COLO668 (cell line): ENCODE measurements at regions not wholly inside any gene's neighbourhood (a gene's known extent, or its start where the extent isn't known, plus 50 kb on each side); places are given as distances from the start of the nearest gene placed in this dataset.
"Not testable (repeated sequence)": the region's sequence is repeated elsewhere in the genome, so short reads cannot be mapped to it uniquely, and the experiment has no call there.

Experiments
- DNase-seq: peaks from one replicate; lab custom pipeline; 2025; ENCODE audit not compliant: unreplicated experiment; lab: John Stamatoyannopoulos, UW

DNA sequence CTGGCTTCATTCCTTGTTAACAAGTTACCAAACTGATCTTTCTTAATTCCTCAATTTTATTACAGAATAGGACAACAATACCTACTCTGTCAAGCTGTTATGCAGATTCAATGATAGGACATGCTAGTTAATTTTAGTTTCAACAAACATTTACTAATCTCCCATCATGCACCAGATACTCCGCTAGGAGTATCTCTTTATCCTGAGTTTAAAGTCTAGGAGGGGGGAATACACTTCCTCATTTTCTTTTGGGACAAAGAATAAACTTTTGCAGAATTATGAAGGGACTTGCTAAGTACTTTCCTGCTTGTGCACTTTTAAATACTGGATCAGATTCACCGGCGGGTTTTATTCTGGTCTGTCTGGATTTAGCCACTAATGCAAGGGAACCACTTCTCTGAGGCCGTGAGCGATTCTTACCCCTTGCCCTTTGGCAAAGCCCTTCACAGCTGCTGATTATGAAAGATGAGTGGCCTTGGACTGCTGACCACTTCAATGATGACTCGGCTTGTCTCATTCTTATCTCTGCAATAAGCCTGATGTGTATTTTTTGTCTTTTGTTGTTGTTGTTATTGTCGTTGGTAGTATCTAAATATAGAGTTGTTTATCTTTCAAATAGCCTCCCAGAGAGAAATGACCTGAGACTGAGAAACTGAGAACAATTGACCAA lies 73.9 kb downstream of the RMI1 start:
- no peak for DNase-seq

DNA sequence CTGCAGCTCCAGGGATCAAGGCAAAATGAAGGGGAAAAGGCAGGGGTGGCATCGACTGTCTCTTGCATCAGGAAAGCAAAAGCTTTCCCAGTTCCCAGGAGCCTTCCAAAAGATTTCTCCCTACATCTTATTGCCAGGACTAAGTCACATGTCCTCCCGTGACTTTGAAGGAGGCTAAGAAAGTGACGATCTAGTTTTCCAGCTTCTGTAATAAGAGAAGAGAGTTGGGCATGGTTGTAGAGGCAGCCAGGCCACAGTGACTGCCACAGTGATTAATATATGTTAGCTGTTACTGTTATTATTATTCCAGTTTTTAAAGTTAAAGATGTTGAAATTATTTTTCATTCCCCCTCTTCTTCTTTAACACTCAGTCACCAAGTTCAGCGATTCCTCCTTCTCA lies 77.1 kb downstream of the RMI1 start:
- DNase-seq, result no peak

GRCh38 chr9:84059936-84060335 lies 79.3 kb downstream of the RMI1 start:
- no peak for DNase-seq

- DNase-seq, result peak; percentile 70
Observed at GRCh38 chr9:84061613-84062193, 81.1 kb downstream of the RMI1 start.

DNA sequence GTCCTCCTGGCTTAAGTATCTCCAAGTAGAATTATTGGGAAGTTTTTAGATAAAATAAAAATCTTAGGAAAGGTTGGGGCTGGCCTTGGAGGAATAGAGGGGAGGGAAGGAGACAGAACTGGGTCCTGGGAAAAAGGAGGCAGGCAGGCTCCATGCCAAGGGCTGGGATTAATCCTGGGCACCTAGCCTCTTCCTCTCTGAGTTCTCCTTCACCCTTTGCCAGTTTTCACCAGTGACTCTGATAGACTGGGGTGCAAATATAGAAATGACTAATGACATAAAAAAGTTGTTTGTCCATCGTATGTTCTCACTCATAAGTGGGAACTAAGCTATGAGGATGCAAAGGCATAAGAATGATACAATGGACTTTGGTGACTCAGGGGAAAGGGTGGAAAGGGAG lies 81.9 kb downstream of the RMI1 start:
- no peak for DNase-seq

DNA sequence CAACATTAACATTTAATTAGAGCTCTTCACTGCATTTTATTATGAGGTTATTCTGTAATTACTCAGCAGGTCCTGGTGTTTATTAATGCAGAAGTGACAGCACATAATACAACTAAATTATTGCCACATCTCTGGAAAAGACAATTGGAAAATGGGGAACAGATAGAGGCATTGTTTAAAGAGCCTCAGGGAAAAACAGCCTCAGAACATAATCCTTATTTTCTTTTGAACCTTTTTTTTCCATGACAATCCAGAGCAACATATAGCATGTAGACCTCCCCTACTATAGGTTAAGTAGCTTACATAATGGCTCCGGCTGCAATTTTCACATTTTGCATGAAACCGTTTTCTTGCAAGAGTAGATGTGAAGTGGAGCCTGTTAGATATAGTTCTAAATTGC lies 87.2 kb downstream of the RMI1 start:
- no peak for DNase-seq

DNA sequence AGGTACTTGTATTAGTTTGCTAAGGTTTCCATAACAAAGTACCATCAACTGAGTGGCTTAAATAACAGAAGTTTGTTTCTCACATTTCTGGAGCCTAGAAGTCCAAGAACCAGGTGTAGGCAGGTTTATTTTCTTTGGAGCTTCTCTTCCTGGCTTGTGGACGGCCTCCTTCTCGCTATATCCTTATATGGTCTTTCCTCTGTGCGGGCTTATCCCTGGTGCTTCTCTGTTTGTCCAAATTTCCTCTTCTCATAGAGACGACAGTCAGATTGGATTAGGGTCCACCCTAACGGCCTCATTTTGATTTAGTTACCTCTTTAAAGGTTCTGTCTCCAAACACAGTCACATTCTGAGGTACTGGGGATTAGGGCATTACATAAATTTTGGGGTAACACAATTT lies 88.3 kb downstream of the RMI1 start:
- DNase-seq, result no peak

- DNase-seq, result no peak
Observed at GRCh38 chr9:84070590-84070989, 90.0 kb downstream of the RMI1 start.

DNA sequence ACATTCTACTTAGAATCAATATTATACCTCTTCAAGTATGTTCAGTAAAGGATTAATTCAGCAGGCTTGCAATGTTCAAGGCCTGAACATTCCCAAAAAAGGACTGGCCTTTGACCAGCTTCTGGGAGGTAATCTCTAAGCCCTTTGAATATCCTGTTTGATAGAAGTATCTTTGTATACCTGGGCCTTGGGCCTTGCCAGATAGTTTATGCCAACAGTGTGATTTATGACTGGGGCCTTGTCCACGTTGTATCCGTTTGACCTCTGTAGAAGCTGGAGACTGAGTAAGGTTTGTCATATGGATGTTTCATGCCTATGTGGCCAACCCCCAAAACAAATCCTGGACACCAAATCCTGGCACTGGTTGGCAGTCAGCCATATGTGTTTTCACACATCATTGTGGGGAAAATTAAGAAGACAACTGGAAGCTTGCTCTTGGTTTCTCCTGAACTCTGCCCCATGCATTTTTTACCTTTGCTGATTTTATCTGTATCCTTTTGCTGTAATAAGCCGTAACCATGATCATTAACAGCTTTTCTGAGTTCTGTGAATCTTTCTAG lies 92.1 kb downstream of the RMI1 start:
- no peak for DNase-seq

- DNase-seq, result no peak
Observed at GRCh38 chr9:84075004-84075403, 94.4 kb downstream of the RMI1 start.

- DNase-seq, result no peak
Observed at GRCh38 chr9:84076384-84076783, 95.8 kb downstream of the RMI1 start.

- not testable (repeated sequence) for DNase-seq
Observed at GRCh38 chr9:84077816-84078215, 97.2 kb downstream of the RMI1 start.

DNA sequence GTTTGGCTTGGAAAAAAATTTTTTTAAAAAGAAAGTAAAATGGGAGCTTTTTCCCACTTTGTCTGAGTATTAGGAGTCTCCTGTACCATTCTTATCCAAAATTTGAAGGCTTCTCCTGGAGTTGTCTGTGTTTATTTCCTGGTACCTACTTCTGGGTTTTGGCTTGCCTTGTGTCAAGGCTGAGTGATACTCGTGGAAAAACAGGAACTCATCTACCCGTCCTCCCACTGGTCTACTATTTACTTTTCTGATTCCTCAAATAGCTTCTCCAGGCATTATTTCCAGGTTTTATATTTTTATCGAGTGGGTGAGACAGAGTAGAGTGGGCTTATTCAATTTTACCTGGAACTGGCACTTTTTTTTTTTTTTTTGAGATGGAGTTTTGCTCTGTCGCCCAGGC lies 99.4 kb downstream of the RMI1 start:
- DNase-seq, result no peak

GRCh38 chr9:84101964-84102632 lies 121.5 kb downstream of the RMI1 start:
- DNase-seq, result no peak

DNA sequence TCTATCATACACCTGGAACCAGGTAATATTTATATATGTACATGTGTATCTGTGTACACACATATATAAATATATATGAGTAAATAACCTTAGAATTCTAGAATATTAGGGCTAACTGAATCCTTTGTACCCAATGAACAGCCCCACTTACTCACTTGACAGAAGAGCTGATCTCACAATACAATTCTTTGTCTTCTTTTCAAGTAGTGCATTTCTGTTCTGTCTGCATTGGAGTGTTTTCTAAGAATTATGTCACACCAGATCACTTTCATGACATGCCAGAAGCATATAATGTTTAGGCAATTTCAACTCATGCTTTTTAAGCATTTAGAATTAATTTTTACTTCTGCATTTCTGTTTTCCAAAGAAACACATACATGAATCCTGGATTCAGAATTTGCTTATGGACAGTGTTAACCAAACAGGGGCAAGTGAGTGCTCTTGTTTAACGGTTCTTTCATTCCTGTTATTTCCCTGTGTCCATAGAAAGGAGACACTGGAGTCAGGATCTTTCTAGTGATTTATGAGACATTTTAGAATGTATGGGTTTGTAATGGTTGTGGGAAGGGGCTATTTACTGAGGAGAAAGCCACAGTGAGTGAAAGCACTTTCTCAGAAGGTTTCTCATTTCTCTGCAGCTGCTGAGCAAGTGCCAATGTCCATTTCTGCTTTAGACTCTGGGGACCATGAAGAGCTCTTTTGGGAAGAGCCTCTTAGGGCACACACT lies 123.2 kb downstream of the RMI1 start:
- DNase-seq, result no peak

DNA sequence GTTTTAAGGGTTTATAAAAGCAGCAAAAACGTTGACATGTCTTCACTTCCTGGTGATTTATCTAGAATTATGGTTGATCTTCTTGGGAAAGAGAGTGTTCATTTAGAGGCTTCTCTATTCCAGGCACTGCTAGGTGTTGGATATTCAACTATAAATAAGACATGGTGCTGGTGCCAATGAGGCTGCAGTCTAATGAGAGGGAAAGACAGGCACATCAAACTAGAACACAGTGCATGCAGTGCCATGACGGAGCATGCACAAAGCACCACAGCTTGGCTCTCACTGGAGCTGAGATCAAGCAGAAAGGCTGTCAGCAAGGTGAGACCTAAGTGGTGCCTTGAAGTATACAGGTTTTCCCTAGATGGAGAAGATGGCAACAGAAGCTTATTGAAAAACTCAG lies 126.5 kb downstream of the RMI1 start:
- DNase-seq, result no peak

GRCh38 chr9:84107995-84108394 lies 127.4 kb downstream of the RMI1 start:
- no peak for DNase-seq

GRCh38 chr9:84111726-84112125 lies 131.1 kb downstream of the RMI1 start:
- DNase-seq, result no peak

DNA sequence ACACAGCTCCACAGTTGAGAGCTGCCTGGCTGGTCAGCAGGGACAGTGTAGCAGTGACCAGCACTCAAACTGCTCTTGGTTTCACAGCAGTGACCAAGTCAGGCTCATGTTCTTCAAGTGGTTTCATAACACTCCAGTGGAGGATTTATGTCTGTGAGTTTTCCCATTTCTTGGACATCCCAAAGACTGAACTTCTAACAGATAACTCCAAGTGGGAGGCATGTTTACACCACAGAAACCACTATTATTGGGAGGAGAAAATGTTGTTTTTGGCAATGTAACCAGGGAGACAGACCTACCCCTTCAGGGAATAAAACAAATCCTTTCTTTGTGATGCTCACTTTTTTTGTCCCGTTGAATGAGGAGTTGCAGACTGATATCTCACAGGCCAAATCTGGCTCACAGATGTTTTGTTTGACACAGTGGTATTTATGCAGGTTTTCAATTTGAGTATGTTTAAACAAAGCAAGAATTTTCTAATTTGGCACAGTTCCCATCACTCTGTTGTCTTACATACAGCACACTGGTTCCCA lies 141.5 kb downstream of the RMI1 start:
- no peak for DNase-seq

DNA sequence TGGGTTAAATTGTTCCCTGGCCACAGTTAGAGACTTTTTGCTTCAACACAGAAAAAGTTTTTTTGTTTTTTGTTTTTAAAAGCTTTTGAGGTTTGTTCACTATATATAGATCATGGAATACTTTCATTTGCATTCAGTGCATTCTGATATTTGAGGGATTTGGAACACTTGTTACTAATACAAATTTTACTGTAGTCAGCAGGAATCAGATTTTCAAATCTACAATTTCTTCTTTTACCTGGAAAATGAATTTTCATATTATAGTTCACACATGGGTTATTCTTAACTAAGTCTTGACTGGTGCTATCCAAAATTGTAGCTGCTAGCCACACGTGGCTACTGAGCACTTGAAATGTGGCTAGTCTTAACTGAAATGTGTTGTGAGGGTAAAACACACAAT lies 142.0 kb downstream of the RMI1 start:
- no peak for DNase-seq

- DNase-seq, result no peak
Observed at GRCh38 chr9:84123648-84124406, 143.2 kb downstream of the RMI1 start.
